Mammary epithelial cell (primary cell): ENCODE measurements at regions not wholly inside any gene's neighbourhood (a gene's known extent, or its start where the extent isn't known, plus 50 kb on each side); places are given as distances from the start of the nearest gene placed in this dataset.

Experiments used
- EZH2 ChIP-seq: IDR thresholded peaks from 2 replicates; pipeline ENCODE4 v1.6.1; 2012; ENCODE audit warnings: low read length, inconsistent platforms, borderline replicate concordance
- TF ChIP-seq, protein P1 (sequence below), 2 donors: IDR thresholded peaks in 1 of 2; conservative IDR thresholded peaks in 1 of 2; 2 replicates each; pipeline ENCODE4 v1.5.1; 2011 to 2012; ENCODE audit warnings: inconsistent platforms in 2 of 2, low read length in 2 of 2, mild to moderate bottlenecking in 2 of 2, control low read depth in 1 of 2, low read depth in 1 of 2; ENCODE audit not compliant: insufficient read depth in 1 of 2; ENCODE audit errors: extremely low read depth in 1 of 2

- TF ChIP-seq, protein P1, sequence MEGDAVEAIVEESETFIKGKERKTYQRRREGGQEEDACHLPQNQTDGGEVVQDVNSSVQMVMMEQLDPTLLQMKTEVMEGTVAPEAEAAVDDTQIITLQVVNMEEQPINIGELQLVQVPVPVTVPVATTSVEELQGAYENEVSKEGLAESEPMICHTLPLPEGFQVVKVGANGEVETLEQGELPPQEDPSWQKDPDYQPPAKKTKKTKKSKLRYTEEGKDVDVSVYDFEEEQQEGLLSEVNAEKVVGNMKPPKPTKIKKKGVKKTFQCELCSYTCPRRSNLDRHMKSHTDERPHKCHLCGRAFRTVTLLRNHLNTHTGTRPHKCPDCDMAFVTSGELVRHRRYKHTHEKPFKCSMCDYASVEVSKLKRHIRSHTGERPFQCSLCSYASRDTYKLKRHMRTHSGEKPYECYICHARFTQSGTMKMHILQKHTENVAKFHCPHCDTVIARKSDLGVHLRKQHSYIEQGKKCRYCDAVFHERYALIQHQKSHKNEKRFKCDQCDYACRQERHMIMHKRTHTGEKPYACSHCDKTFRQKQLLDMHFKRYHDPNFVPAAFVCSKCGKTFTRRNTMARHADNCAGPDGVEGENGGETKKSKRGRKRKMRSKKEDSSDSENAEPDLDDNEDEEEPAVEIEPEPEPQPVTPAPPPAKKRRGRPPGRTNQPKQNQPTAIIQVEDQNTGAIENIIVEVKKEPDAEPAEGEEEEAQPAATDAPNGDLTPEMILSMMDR (conservative IDR thresholded peaks at IDR 0.05 in 1 of 2, IDR thresholded peaks at IDR 0.05 in 1 of 2; ENCODE audit: extremely low read depth in 1 of 2, insufficient read depth in 1 of 2, low read depth in 1 of 2, low read length in 2 of 2), result no peak
- no peak for TF ChIP-seq EZH2
Measured at GRCh38 chrX:5595570-5595969, 633.1 kb downstream of the NLGN4X start.
